H9 (cell line): ENCODE measurements at regions not wholly inside any gene's neighbourhood (a gene's known extent, or its start where the extent isn't known, plus 50 kb on each side); places are given as distances from the start of the nearest gene placed in this dataset.
"Not testable (repeated sequence)": the region's sequence is repeated elsewhere in the genome, so short reads cannot be mapped to it uniquely, and the experiment has no call there.

Experiments
- DNase-seq: peaks from one replicate; pipeline ENCODE4 v3.0.0-alpha.2; 2017
- H2AFZ ChIP-seq: one replicate; pipeline ENCODE4 v1.6.1; 2013; ENCODE audit warnings: mild to moderate bottlenecking, low read length, control low read depth, moderate library complexity
- H2AK5ac ChIP-seq: 2 replicates; pipeline ENCODE4 v1.6.1; 2013; ENCODE audit warnings: low read length, control low read depth, mixed read lengths; ENCODE audit not compliant: insufficient read length
- H2BK120ac ChIP-seq: one replicate; pipeline ENCODE4 v1.6.1; 2013; ENCODE audit warnings: low read depth, mild to moderate bottlenecking, low read length, control low read depth, inconsistent platforms; ENCODE audit not compliant: poor library complexity, severe bottlenecking
- H2BK12ac ChIP-seq: 2 replicates; pipeline ENCODE4 v1.6.1; 2013; ENCODE audit warnings: low read length, control low read depth, mixed read lengths, low read depth; ENCODE audit not compliant: insufficient read length
- H2BK15ac ChIP-seq: 2 replicates; pipeline ENCODE4 v1.6.1; 2013; ENCODE audit warnings: low read depth, low read length, control low read depth
- H2BK20ac ChIP-seq: one replicate; pipeline ENCODE4 v1.6.1; 2013; ENCODE audit warnings: low read depth, mild to moderate bottlenecking, low read length, control low read depth, inconsistent platforms; ENCODE audit not compliant: poor library complexity, severe bottlenecking
- H2BK5ac ChIP-seq: 2 replicates; pipeline ENCODE4 v1.6.1; 2013; ENCODE audit warnings: low read length, control low read depth, mixed read lengths; ENCODE audit not compliant: insufficient read length
- H3K14ac ChIP-seq: 2 replicates; pipeline ENCODE4 v1.6.1; 2013; ENCODE audit warnings: low read length, control low read depth; ENCODE audit not compliant: insufficient read depth
- H3K18ac ChIP-seq: 2 replicates; pipeline ENCODE4 v1.6.1; 2013; ENCODE audit warnings: low read depth, mild to moderate bottlenecking, mixed read lengths, low read length, control low read depth; ENCODE audit not compliant: insufficient read length
- H3K23ac ChIP-seq: 2 replicates; pipeline ENCODE4 v1.6.1; 2013; ENCODE audit warnings: low read length, control low read depth, mixed read lengths, low read depth; ENCODE audit not compliant: insufficient read length
- H3K23me2 ChIP-seq: 2 replicates; pipeline ENCODE4 v1.6.1; 2013; ENCODE audit warnings: low read depth, mild to moderate bottlenecking, mixed read lengths, low read length, control low read depth; ENCODE audit not compliant: insufficient read length, poor library complexity, severe bottlenecking
- H3K27ac ChIP-seq: 2 replicates; pipeline ENCODE4 v1.5.1; 2013; ENCODE audit warnings: low read length, control low read depth, mixed read lengths, low read depth; ENCODE audit not compliant: insufficient read length
- H3K27me3 ChIP-seq: 2 replicates; pipeline ENCODE4 v1.6.1; 2013; ENCODE audit warnings: low read length, control low read depth, inconsistent platforms; ENCODE audit not compliant: insufficient read depth
- H3K4ac ChIP-seq: 2 replicates; pipeline ENCODE4 v1.6.1; 2013; ENCODE audit warnings: low read depth, mild to moderate bottlenecking, control low read depth, inconsistent platforms, low read length, moderate library complexity
- H3K4me1 ChIP-seq: 2 replicates; pipeline ENCODE4 v1.6.1; 2013; ENCODE audit warnings: low read length, control low read depth, inconsistent platforms; ENCODE audit not compliant: insufficient read depth
- H3K4me2 ChIP-seq: 2 replicates; pipeline ENCODE4 v1.6.1; 2013; ENCODE audit warnings: low read length, control low read depth, mixed read lengths; ENCODE audit not compliant: insufficient read length, insufficient read depth
- H3K56ac ChIP-seq: 2 replicates; pipeline ENCODE4 v1.6.1; 2013; ENCODE audit warnings: low read depth, mild to moderate bottlenecking, mixed read lengths, low read length, control low read depth; ENCODE audit not compliant: insufficient read length
- H3K79me1 ChIP-seq: 2 replicates; pipeline ENCODE4 v1.6.1; 2013; ENCODE audit warnings: low read depth, mild to moderate bottlenecking, moderate library complexity, low read length, control low read depth, inconsistent platforms; ENCODE audit not compliant: insufficient read depth, poor library complexity, severe bottlenecking
- H3K79me2 ChIP-seq: 2 replicates; pipeline ENCODE4 v1.6.1; 2013; ENCODE audit warnings: low read length, control low read depth, inconsistent platforms; ENCODE audit not compliant: insufficient read depth
- H3K9ac ChIP-seq: 2 replicates; pipeline ENCODE4 v1.6.1; 2013; ENCODE audit warnings: low read length, control low read depth, mixed read lengths; ENCODE audit not compliant: insufficient read length; ENCODE audit errors: extremely low read depth
- H3K9me3 ChIP-seq: one replicate; pipeline ENCODE4 v1.6.1; 2013; ENCODE audit warnings: low read depth, low read length, inconsistent platforms; ENCODE audit not compliant: control insufficient read depth
- H3T11ph ChIP-seq: one replicate; pipeline ENCODE4 v1.6.1; 2013; ENCODE audit warnings: mild to moderate bottlenecking, low read length, control low read depth, inconsistent platforms
- H4K20me1 ChIP-seq: one replicate; pipeline ENCODE4 v1.6.1; 2013; ENCODE audit not compliant: control insufficient read depth, insufficient read length, insufficient read depth
- H4K5ac ChIP-seq: 2 replicates; pipeline ENCODE4 v1.6.1; 2013; ENCODE audit warnings: low read depth, mild to moderate bottlenecking, mixed read lengths, low read length, control low read depth; ENCODE audit not compliant: insufficient read length
- H4K8ac ChIP-seq: replicated peaks from 2 replicates; pipeline ENCODE4 v1.6.1; 2013; ENCODE audit warnings: low read length, control low read depth, mixed read lengths, low read depth; ENCODE audit not compliant: insufficient read length
- H4K91ac ChIP-seq: 2 replicates; pipeline ENCODE4 v1.6.1; 2013; ENCODE audit warnings: low read depth, mild to moderate bottlenecking, moderate library complexity, mixed read lengths, low read length, control low read depth; ENCODE audit not compliant: insufficient read length
- H3K27ac Mint-ChIP-seq, 3 experiments: 2 replicates in 2 of 3; 3 replicates in 1 of 3; pipeline ENCODE4 v1.8.0; 2020 to 2021; ENCODE audit warnings: mixed read lengths in 3 of 3, mild to moderate bottlenecking in 1 of 3, moderate library complexity in 1 of 3
- H3K27me3 Mint-ChIP-seq: 2 replicates; pipeline ENCODE4 v1.8.0; 2021; ENCODE audit warnings: low read depth, mild to moderate bottlenecking, moderate library complexity, mixed read lengths
- H3K36me3 Mint-ChIP-seq, 3 experiments: 2 replicates in 2 of 3; 3 replicates in 1 of 3; pipeline ENCODE4 v1.8.0; 2020 to 2021; ENCODE audit warnings: low read depth in 3 of 3, mixed read lengths in 3 of 3; ENCODE audit not compliant: insufficient read depth in 1 of 3
- H3K4me1 Mint-ChIP-seq, 2 experiments: 2 replicates each; pipeline ENCODE4 v1.8.0; 2020; ENCODE audit warnings: mixed read lengths in 2 of 2
- H3K4me3 Mint-ChIP-seq, 2 experiments: 2 replicates in 1 of 2; 3 replicates in 1 of 2; pipeline ENCODE4 v1.8.0; 2020 to 2021; ENCODE audit warnings: mild to moderate bottlenecking in 2 of 2, mixed read lengths in 2 of 2, moderate library complexity in 1 of 2
- H3K9me3 Mint-ChIP-seq, 2 experiments: 2 replicates in 1 of 2; 3 replicates in 1 of 2; pipeline ENCODE4 v1.8.0; 2020; ENCODE audit warnings: mild to moderate bottlenecking in 2 of 2, mixed read lengths in 2 of 2, moderate library complexity in 1 of 2
- WGBS: extraction: QIAGEN DNeasy Blood & Tissue Kit; methylation state at CpG from one replicate; pipeline ENCODE4 v1.1.7; 2013; ENCODE audit warnings: missing lambda C conversion rate, low lambda C conversion rate, mixed read lengths; ENCODE audit not compliant: insufficient read length; ENCODE audit errors: extremely low coverage; 5-methylcytosine and 5-hydroxymethylcytosine counted together
- TF ChIP-seq, protein P1 (sequence below): fragments of 200-600 bp; sonication (generic); conservative IDR thresholded peaks from 3 replicates; pipeline ENCODE4 v1.8.0; 2021; ENCODE audit warnings: antibody characterized with exemption, mild to moderate bottlenecking

DNA sequence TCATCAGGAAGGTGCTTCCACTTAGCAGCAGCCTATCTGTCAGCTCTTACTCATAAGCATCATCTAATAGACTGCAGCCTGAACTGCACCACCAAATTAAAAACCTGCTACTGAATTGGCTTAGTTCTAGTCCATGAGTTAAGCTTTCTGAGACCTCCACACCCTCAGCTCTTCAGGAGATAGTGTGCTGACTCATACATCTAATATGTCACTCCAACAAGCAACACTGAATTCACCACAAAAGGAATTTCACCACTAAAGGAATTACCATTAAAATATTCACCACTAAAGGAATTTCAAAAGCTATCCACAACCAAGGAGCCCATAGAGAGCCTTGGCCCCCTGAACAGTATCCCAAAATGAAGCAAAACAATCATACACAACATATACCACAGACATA lies 418.5 kb upstream of the RORB start:
- no peaks in the 10 kb centered on the region for H3K9me3 ChIP-seq
- H2AFZ ChIP-seq = no peak overlapping the region
- H2BK12ac ChIP-seq = no peak overlapping the region
- H3T11ph ChIP-seq = no peak overlapping the region
- Mint-ChIP-seq H3K4me3 (peak overlapping the region in 1 of 2 experiments; percentile 7; a peak in 1 of 5 replicates), H3K4me1 (peaks cover 30 to 37% of the 10 kb centered on the region in 2 experiments), H3K36me3 (peaks cover 51 to 62% (median 54%) of the 10 kb centered on the region in 3 experiments), H3K27ac (peak overlapping the region; percentile 80 to 84 (median 81); a peak in 5 of 7 replicates), H3K9me3 (peaks cover 29 to 54% of the 10 kb centered on the region in 2 experiments), H3K27me3 (no peaks in the 10 kb centered on the region; the same call in 1 of the 2 replicates)
- no peak overlapping the region for H2AK5ac ChIP-seq
- H3K23me2 ChIP-seq = no peaks in the 10 kb centered on the region
- no peak overlapping the region for H4K91ac ChIP-seq
- TF ChIP-seq, protein P1, sequence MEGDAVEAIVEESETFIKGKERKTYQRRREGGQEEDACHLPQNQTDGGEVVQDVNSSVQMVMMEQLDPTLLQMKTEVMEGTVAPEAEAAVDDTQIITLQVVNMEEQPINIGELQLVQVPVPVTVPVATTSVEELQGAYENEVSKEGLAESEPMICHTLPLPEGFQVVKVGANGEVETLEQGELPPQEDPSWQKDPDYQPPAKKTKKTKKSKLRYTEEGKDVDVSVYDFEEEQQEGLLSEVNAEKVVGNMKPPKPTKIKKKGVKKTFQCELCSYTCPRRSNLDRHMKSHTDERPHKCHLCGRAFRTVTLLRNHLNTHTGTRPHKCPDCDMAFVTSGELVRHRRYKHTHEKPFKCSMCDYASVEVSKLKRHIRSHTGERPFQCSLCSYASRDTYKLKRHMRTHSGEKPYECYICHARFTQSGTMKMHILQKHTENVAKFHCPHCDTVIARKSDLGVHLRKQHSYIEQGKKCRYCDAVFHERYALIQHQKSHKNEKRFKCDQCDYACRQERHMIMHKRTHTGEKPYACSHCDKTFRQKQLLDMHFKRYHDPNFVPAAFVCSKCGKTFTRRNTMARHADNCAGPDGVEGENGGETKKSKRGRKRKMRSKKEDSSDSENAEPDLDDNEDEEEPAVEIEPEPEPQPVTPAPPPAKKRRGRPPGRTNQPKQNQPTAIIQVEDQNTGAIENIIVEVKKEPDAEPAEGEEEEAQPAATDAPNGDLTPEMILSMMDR = no peak
- no peak overlapping the region for H2BK15ac ChIP-seq
- H4K8ac ChIP-seq = no peak overlapping the region
- no peak overlapping the region for H2BK5ac ChIP-seq
- no peak overlapping the region for H3K23ac ChIP-seq
- no peak overlapping the region for H3K9ac ChIP-seq
- no peak overlapping the region for H3K18ac ChIP-seq
- H3K27me3 ChIP-seq = no peaks in the 10 kb centered on the region
- H2BK120ac ChIP-seq = no peak overlapping the region
- peaks cover 2% of the 10 kb centered on the region; the same call in 1 of the 2 replicates for H3K4me1 ChIP-seq
- peak overlapping the region; percentile 23 for H3K4me2 ChIP-seq
- no peak overlapping the region for H2BK20ac ChIP-seq
- H3K27ac ChIP-seq = peak overlapping the region; percentile 24
- no peak overlapping the region for H3K56ac ChIP-seq
- H4K20me1 ChIP-seq = no peaks in the 10 kb centered on the region
- no peak for DNase-seq
- no peak overlapping the region for H4K5ac ChIP-seq
- no peaks in the 10 kb centered on the region for H3K79me1 ChIP-seq
- H3K4ac ChIP-seq = no peak overlapping the region
- peaks cover 2% of the 10 kb centered on the region; the same call in 1 of the 2 replicates for H3K79me2 ChIP-seq
- H3K14ac ChIP-seq = no peak overlapping the region

DNA sequence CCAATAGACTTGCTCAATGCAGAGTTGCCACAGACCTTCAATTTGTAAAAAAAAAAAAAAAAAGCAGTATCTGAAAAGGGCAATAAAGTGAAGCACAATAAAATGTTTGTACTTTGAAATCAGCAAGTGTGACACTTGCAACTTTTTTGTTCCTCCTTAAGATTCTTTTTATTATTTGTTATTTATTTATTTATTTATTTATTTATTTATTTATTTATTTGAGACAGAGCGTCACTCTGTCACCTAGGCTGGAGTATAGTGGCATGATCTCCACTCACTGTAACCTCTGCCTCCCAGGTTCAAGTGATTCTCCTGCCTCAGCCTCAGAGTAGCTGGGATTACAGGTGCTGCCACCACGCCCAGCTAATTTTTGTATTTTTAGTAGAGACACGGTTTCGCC lies 416.5 kb upstream of the RORB start:
- not testable (repeated sequence) for H3K18ac ChIP-seq, H3K4me2 ChIP-seq, H4K5ac ChIP-seq, H3K27me3 ChIP-seq, H3K9me3 ChIP-seq, H2BK120ac ChIP-seq, H3K9ac ChIP-seq, H3K27ac Mint-ChIP-seq, H3K79me1 ChIP-seq, H3T11ph ChIP-seq, H3K27me3 Mint-ChIP-seq, H3K79me2 ChIP-seq, H3K23ac ChIP-seq, H3K4ac ChIP-seq, H2BK12ac ChIP-seq, H2AK5ac ChIP-seq, H4K20me1 ChIP-seq, H2BK5ac ChIP-seq, H3K4me1 ChIP-seq, H3K23me2 ChIP-seq, H4K8ac ChIP-seq, H2AFZ ChIP-seq, H2BK20ac ChIP-seq, H3K4me3 Mint-ChIP-seq, H3K56ac ChIP-seq, H2BK15ac ChIP-seq, H3K14ac ChIP-seq, DNase-seq, H3K27ac ChIP-seq, H4K91ac ChIP-seq
- no CpG with 5 or more reads among the region's 4 CpGs for WGBS
- peaks cover 34 to 42% (median 35%) of the 10 kb centered on the region in 3 experiments for H3K36me3 Mint-ChIP-seq
- H3K9me3 Mint-ChIP-seq = peaks cover 18 to 42% of the 10 kb centered on the region in 2 experiments
- peaks cover 45 to 50% of the 10 kb centered on the region in 2 experiments for H3K4me1 Mint-ChIP-seq
